SJCRH30 (cell line): ENCODE measurements at regions not wholly inside any gene's neighbourhood (a gene's known extent, or its start where the extent isn't known, plus 50 kb on each side); places are given as distances from the start of the nearest gene placed in this dataset.
"Not testable (repeated sequence)": the region's sequence is repeated elsewhere in the genome, so short reads cannot be mapped to it uniquely, and the experiment has no call there.

Experiments
- DNase-seq, 2 experiments: peaks; one replicate each; pipeline ENCODE4 v3.0.0-alpha.2; 2015 to 2020
- H3K27ac ChIP-seq: fragments of 250-450 bp; sonication (Bioruptor Pico); 2 replicates; pipeline ENCODE4 v1.5.1; 2020; ENCODE audit warnings: mild to moderate bottlenecking, moderate library complexity
- H3K27me3 ChIP-seq: fragments of 250-450 bp; sonication (Bioruptor Pico); 2 replicates; pipeline ENCODE4 v1.5.1; 2020; ENCODE audit warnings: mild to moderate bottlenecking, moderate library complexity
- H3K36me3 ChIP-seq: fragments of 250-450 bp; sonication (Bioruptor Pico); 2 replicates; pipeline ENCODE4 v1.5.1; 2020; ENCODE audit warnings: mild to moderate bottlenecking, moderate library complexity
- H3K4me1 ChIP-seq: fragments of 250-450 bp; sonication (Bioruptor Pico); 2 replicates; pipeline ENCODE4 v1.5.1; 2020; ENCODE audit warnings: mild to moderate bottlenecking, moderate library complexity
- H3K4me3 ChIP-seq: fragments of 250-450 bp; sonication (Bioruptor Pico); 2 replicates; pipeline ENCODE4 v1.5.1; 2020; ENCODE audit warnings: mild to moderate bottlenecking, moderate library complexity
- H3K9me3 ChIP-seq: fragments of 250-450 bp; sonication (Bioruptor Pico); replicated peaks from 2 replicates; pipeline ENCODE4 v1.5.1; 2020; ENCODE audit warnings: mild to moderate bottlenecking, moderate library complexity

- H3K36me3 ChIP-seq: no peaks in the 10 kb centered on the region
- DNase-seq: no peak
- no peaks in the 10 kb centered on the region for H3K4me1 ChIP-seq
- no peak overlapping the region for H3K4me3 ChIP-seq
- no peak overlapping the region for H3K27ac ChIP-seq
- H3K27me3 ChIP-seq: peaks cover 2% of the 10 kb centered on the region; the same call in 1 of the 2 replicates
- H3K9me3 ChIP-seq: no peaks in the 10 kb centered on the region
Measured at GRCh38 chr16:88197481-88198456, 185.0 kb upstream of the ZNF469 start.

GRCh38 chr16:88198457-88199295 is 184.1 kb upstream of the ZNF469 start:
- H3K36me3 ChIP-seq, H3K27me3 ChIP-seq, H3K4me3 ChIP-seq, H3K4me1 ChIP-seq, H3K27ac ChIP-seq, H3K9me3 ChIP-seq, DNase-seq: not testable (repeated sequence)

GRCh38 chr16:88199296-88200153 is 183.2 kb upstream of the ZNF469 start:
- H3K4me1 ChIP-seq, H3K27me3 ChIP-seq, H3K9me3 ChIP-seq, H3K4me3 ChIP-seq, H3K27ac ChIP-seq, DNase-seq, H3K36me3 ChIP-seq: not testable (repeated sequence)

- not testable (repeated sequence) for H3K4me3 ChIP-seq, DNase-seq, H3K27ac ChIP-seq, H3K4me1 ChIP-seq, H3K9me3 ChIP-seq, H3K36me3 ChIP-seq, H3K27me3 ChIP-seq
Measured at GRCh38 chr16:88200154-88200895, 182.4 kb upstream of the ZNF469 start.

GRCh38 chr16:88200896-88201185 is 181.9 kb upstream of the ZNF469 start:
- H3K4me1 ChIP-seq: no peaks in the 10 kb centered on the region
- H3K27ac ChIP-seq: no peak overlapping the region
- DNase-seq: no peak
- H3K9me3 ChIP-seq: no peaks in the 10 kb centered on the region
- H3K4me3 ChIP-seq: no peak overlapping the region
- no peaks in the 10 kb centered on the region for H3K36me3 ChIP-seq
- no peaks in the 10 kb centered on the region for H3K27me3 ChIP-seq

- not testable (repeated sequence) for H3K9me3 ChIP-seq, H3K27ac ChIP-seq, H3K4me3 ChIP-seq, H3K27me3 ChIP-seq, DNase-seq, H3K4me1 ChIP-seq, H3K36me3 ChIP-seq
Measured at GRCh38 chr16:88201611-88202010, 181.1 kb upstream of the ZNF469 start.

GRCh38 chr16:88202207-88202745 is 180.5 kb upstream of the ZNF469 start:
- no peak overlapping the region for H3K4me3 ChIP-seq
- no peak for DNase-seq
- no peaks in the 10 kb centered on the region for H3K36me3 ChIP-seq
- no peaks in the 10 kb centered on the region for H3K4me1 ChIP-seq
- no peak overlapping the region for H3K27ac ChIP-seq
- H3K9me3 ChIP-seq: no peaks in the 10 kb centered on the region
- H3K27me3 ChIP-seq: no peaks in the 10 kb centered on the region

GRCh38 chr16:88202856-88203681 is 179.7 kb upstream of the ZNF469 start:
- not testable (repeated sequence) for H3K27me3 ChIP-seq, H3K36me3 ChIP-seq, H3K4me3 ChIP-seq, DNase-seq, H3K4me1 ChIP-seq, H3K27ac ChIP-seq, H3K9me3 ChIP-seq

- not testable (repeated sequence) for H3K27ac ChIP-seq, H3K9me3 ChIP-seq, DNase-seq, H3K36me3 ChIP-seq, H3K27me3 ChIP-seq, H3K4me3 ChIP-seq, H3K4me1 ChIP-seq
Measured at GRCh38 chr16:88204131-88205110, 178.3 kb upstream of the ZNF469 start.

- not testable (repeated sequence) for H3K27ac ChIP-seq, H3K27me3 ChIP-seq, H3K4me3 ChIP-seq, H3K9me3 ChIP-seq, H3K4me1 ChIP-seq, DNase-seq, H3K36me3 ChIP-seq
Measured at GRCh38 chr16:88205482-88205881, 177.3 kb upstream of the ZNF469 start.

GRCh38 chr16:88206006-88206405 is 176.8 kb upstream of the ZNF469 start:
- H3K9me3 ChIP-seq, H3K27ac ChIP-seq, H3K4me1 ChIP-seq, H3K36me3 ChIP-seq, H3K27me3 ChIP-seq, H3K4me3 ChIP-seq, DNase-seq: not testable (repeated sequence)

GRCh38 chr16:88206516-88206915 is 176.2 kb upstream of the ZNF469 start:
- H3K4me3 ChIP-seq, H3K9me3 ChIP-seq, H3K27me3 ChIP-seq, H3K36me3 ChIP-seq, H3K27ac ChIP-seq, H3K4me1 ChIP-seq, DNase-seq: not testable (repeated sequence)
